ENCODE measurements at regions not wholly inside any gene's neighbourhood (a gene's known extent, or its start where the extent isn't known, plus 50 kb on each side); places are given as distances from the start of the nearest gene placed in this dataset.
A peak's percentile ranks its signal among the peaks of the same experiment; 100 is the strongest.

DNA sequence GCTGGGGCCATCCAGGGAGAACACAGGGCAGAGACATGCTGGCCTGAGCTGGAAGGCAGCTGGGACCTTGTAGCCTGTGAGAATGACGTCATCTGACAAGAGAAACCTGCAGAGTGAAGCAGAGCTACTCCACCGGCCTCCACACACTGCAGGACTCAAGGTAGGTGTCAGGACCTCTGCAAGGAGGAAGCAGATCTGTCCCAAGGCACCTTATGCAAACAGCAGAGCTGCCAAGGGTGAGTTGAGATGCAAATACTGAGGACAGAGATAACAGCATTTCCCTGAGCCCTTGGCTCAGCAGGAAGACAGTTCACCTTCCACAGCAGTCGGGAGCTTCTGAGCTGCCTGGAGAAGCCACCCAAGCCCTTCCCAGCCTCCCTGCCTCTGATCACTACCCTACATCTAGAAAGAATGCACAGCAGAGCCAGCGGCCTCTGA lies 51.9 kb upstream of the IGSF9B start:
- no peak for TF ChIP-seq CTCF (conservative IDR thresholded peaks at IDR 0.05)
- Mint-ChIP-seq H3K27me3 (ENCODE audit: low read depth) (peaks cover 51% of the 10 kb centered on the region), H3K9me3 (no peaks in the 10 kb centered on the region), H3K27ac (ENCODE audit: unreplicated experiment) (no peak overlapping the region), H3K4me1 (peaks cover 8% of the 10 kb centered on the region), H3K4me3 (no peak overlapping the region), H3K36me3 (ENCODE audit: low read depth) (no peaks in the 10 kb centered on the region)
- DNase-seq (ENCODE audit: low read depth, low spot score): no peak

GRCh38 chr11:134013518-134013917 lies 55.4 kb upstream of the JAM3 start:
- H3K4me3 Mint-ChIP-seq: no peak overlapping the region
- TF ChIP-seq CTCF (conservative IDR thresholded peaks at IDR 0.05): no peak
- no peaks in the 10 kb centered on the region for H3K36me3 Mint-ChIP-seq (ENCODE audit: low read depth)
- no peak overlapping the region for H3K27ac Mint-ChIP-seq (ENCODE audit: unreplicated experiment)
- no peak for DNase-seq (ENCODE audit: low read depth, low spot score)
- H3K4me1 Mint-ChIP-seq: no peaks in the 10 kb centered on the region
- H3K9me3 Mint-ChIP-seq: no peaks in the 10 kb centered on the region
- H3K27me3 Mint-ChIP-seq (ENCODE audit: low read depth): peaks cover 93% of the 10 kb centered on the region

DNA sequence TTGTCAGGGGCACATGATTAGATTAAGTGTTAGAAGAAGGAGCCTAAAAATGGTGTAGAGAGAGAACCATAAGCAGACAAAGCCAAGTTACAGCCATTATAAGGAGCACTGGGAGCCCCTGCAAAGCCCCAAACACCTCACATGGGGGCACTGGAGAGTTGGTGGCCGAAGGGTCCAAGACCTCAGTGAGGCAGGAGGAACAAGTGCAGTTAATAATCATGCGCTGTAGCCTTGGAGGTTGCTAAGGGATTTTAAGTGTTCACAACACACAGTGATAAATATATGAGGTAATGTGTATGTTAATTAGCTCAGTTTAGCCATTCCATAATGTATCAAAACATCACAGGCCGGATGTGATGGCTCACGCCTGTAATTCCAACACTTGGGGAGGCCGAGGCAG lies 54.4 kb upstream of the JAM3 start:
- TF ChIP-seq CTCF (conservative IDR thresholded peaks at IDR 0.05): peak; percentile 40
- Mint-ChIP-seq H3K27ac (ENCODE audit: unreplicated experiment) (no peak overlapping the region), H3K27me3 (ENCODE audit: low read depth) (peaks cover 93% of the 10 kb centered on the region), H3K4me3 (no peak overlapping the region), H3K36me3 (ENCODE audit: low read depth) (no peaks in the 10 kb centered on the region), H3K4me1 (no peaks in the 10 kb centered on the region), H3K9me3 (no peaks in the 10 kb centered on the region)
- DNase-seq (ENCODE audit: low read depth, low spot score): no peak

- H3K9me3 Mint-ChIP-seq: no peaks in the 10 kb centered on the region
- TF ChIP-seq CTCF (conservative IDR thresholded peaks at IDR 0.05): no peak
- no peaks in the 10 kb centered on the region for H3K36me3 Mint-ChIP-seq (ENCODE audit: low read depth)
- H3K4me3 Mint-ChIP-seq: no peak overlapping the region
- no peaks in the 10 kb centered on the region for H3K4me1 Mint-ChIP-seq
- no peak overlapping the region for H3K27ac Mint-ChIP-seq (ENCODE audit: unreplicated experiment)
- peaks cover 93% of the 10 kb centered on the region for H3K27me3 Mint-ChIP-seq (ENCODE audit: low read depth)
- DNase-seq (ENCODE audit: low read depth, low spot score): no peak
Measured at GRCh38 chr11:134015556-134015955, 53.3 kb upstream of the JAM3 start.

GRCh38 chr11:134017511-134018430 lies 51.1 kb upstream of the JAM3 start:
- Mint-ChIP-seq H3K9me3 (no peaks in the 10 kb centered on the region), H3K4me1 (no peaks in the 10 kb centered on the region), H3K27ac (ENCODE audit: unreplicated experiment) (no peak overlapping the region), H3K36me3 (ENCODE audit: low read depth) (no peaks in the 10 kb centered on the region), H3K4me3 (no peak overlapping the region), H3K27me3 (ENCODE audit: low read depth) (peaks cover 94% of the 10 kb centered on the region)
- no peak for TF ChIP-seq CTCF (conservative IDR thresholded peaks at IDR 0.05)
- DNase-seq (ENCODE audit: low read depth, low spot score): no peak
